GM18909 (cell line): ENCODE measurements at regions not wholly inside any gene's neighbourhood (a gene's known extent, or its start where the extent isn't known, plus 50 kb on each side); places are given as distances from the start of the nearest gene placed in this dataset.
A peak's percentile ranks its signal among the peaks of the same experiment; 100 is the strongest.

Experiments used
- ATAC-seq: cut with Tn5 transposase; IDR thresholded peaks from one replicate; pipeline ENCODE4 v1.9.1; 2021; ENCODE audit warnings: mild to moderate bottlenecking; ENCODE audit not compliant: unreplicated experiment, poor library complexity

- ATAC-seq, result peak; percentile 97
These were observed 109.6 kb upstream of the MTPN start for GRCh38 chr7:136086712-136087111.

- ATAC-seq, result no peak
These were observed 102.8 kb upstream of the MTPN start for GRCh38 chr7:136079934-136080333.

GRCh38 chr7:136079478-136079892 is 102.3 kb upstream of the MTPN start:
- ATAC-seq, result no peak

GRCh38 chr7:136079066-136079465 is 101.9 kb upstream of the MTPN start:
- ATAC-seq, result no peak

GRCh38 chr7:136078630-136079029 is 101.5 kb upstream of the MTPN start:
- ATAC-seq, result no peak

GRCh38 chr7:136076954-136077353 is 99.8 kb upstream of the MTPN start:
- no peak for ATAC-seq

GRCh38 chr7:136074843-136075242 is 97.7 kb upstream of the MTPN start:
- no peak for ATAC-seq

- no peak for ATAC-seq
These were observed 95.3 kb upstream of the MTPN start for GRCh38 chr7:136072447-136072846.

- ATAC-seq, result no peak
These were observed 93.8 kb upstream of the MTPN start for GRCh38 chr7:136070736-136071505.

- ATAC-seq, result no peak
These were observed 92.8 kb upstream of the MTPN start for GRCh38 chr7:136069840-136070529.

- no peak for ATAC-seq
These were observed 90.1 kb upstream of the MTPN start for GRCh38 chr7:136067277-136067676.

GRCh38 chr7:136066304-136067143 is 89.4 kb upstream of the MTPN start:
- no peak for ATAC-seq

GRCh38 chr7:136064627-136065237 is 87.6 kb upstream of the MTPN start:
- no peak for ATAC-seq

- no peak for ATAC-seq
These were observed 86.9 kb upstream of the MTPN start for GRCh38 chr7:136064081-136064480.

- ATAC-seq, result no peak
These were observed 86.1 kb upstream of the MTPN start for GRCh38 chr7:136063326-136063666.

- ATAC-seq, result no peak
These were observed 85.6 kb upstream of the MTPN start for GRCh38 chr7:136062625-136063325.

- no peak for ATAC-seq
These were observed 84.3 kb upstream of the MTPN start for GRCh38 chr7:136061433-136061832.

- ATAC-seq, result no peak
These were observed 81.4 kb upstream of the MTPN start for GRCh38 chr7:136058546-136058945.

- ATAC-seq, result no peak
These were observed 80.3 kb upstream of the MTPN start for GRCh38 chr7:136057509-136057908.

GRCh38 chr7:136056651-136057231 is 79.6 kb upstream of the MTPN start:
- ATAC-seq, result no peak
